ENCODE measurements at regions not wholly inside any gene's neighbourhood (a gene's known extent, or its start where the extent isn't known, plus 50 kb on each side); places are given as distances from the start of the nearest gene placed in this dataset.

DNA sequence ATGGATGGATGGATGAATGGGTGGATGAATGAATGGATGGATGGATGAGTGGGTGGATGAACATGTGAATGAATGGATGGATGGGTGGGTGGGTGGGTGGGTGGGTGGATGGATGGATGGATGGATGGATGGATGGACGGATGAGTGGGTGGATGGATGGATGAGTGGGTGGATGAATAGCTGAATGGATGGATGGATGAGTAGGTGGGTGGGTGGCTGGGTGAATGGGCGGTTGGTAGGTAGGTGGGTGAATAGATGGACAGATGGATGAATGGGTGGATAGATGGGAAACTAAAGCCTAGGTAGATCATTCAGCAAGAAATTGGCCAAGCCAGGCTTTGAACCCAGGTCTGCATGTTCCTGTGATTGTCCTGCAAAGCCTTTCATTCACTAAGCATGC is 155.6 kb downstream of the WNT5A start:
- Mint-ChIP-seq H3K27me3 (no peaks in the 10 kb centered on the region), H3K36me3 (ENCODE audit: low read depth) (no peaks in the 10 kb centered on the region), H3K4me1 (ENCODE audit: low read depth) (no peaks in the 10 kb centered on the region), H3K9me3 (peaks cover 17% of the 10 kb centered on the region), H3K27ac (no peak overlapping the region), H3K4me3 (no peak overlapping the region)
- intact Hi-C loops (cut with micrococcal nuclease) = no loop called here

DNA sequence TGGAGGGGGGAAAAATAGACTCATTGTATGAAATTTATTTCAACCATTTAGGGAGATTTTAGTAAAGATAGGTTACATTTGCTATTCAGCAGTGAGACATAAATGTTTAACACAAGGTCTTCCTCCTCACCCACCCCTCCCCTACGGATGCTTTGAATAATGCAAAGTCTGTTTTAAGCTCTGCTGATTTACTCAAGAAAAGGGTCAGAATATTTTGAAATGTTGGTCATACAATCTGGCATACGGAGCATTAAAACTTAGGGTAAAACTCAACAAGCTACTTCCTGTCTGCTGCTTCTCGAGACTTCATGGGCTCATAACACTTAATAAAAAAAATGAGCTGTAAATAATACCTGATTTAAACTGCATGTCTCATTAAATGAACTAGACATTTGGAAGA is 156.3 kb downstream of the WNT5A start:
- peaks cover 17% of the 10 kb centered on the region for H3K9me3 Mint-ChIP-seq
- no peaks in the 10 kb centered on the region for H3K27me3 Mint-ChIP-seq
- H3K36me3 Mint-ChIP-seq (ENCODE audit: low read depth) = no peaks in the 10 kb centered on the region
- intact Hi-C loops (cut with micrococcal nuclease) = no loop called here
- no peak overlapping the region for H3K27ac Mint-ChIP-seq
- H3K4me1 Mint-ChIP-seq (ENCODE audit: low read depth) = no peaks in the 10 kb centered on the region
- no peak overlapping the region for H3K4me3 Mint-ChIP-seq

DNA sequence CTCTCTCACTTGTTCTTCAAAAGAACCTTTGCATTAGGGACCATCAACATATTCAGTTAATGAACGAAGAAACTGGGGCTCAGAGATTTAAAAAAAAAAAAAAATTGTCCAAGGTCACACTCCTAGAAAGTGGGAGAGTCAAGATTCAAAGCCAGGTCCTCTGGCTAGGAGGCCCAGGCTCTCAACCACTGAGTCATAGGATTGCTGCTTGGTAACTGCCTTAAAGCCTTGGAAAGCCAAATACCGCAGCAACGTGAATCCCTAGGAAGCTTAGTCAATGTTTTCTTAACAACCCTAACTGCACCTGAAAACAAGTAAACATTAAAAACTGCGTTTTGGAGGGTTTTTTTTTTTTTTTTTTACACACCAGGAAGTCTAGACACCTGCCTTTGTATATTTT is 156.8 kb downstream of the WNT5A start:
- H3K27ac Mint-ChIP-seq = no peak overlapping the region
- H3K36me3 Mint-ChIP-seq (ENCODE audit: low read depth) = no peaks in the 10 kb centered on the region
- no peak overlapping the region for H3K4me3 Mint-ChIP-seq
- no peaks in the 10 kb centered on the region for H3K27me3 Mint-ChIP-seq
- H3K4me1 Mint-ChIP-seq (ENCODE audit: low read depth) = no peaks in the 10 kb centered on the region
- H3K9me3 Mint-ChIP-seq = peaks cover 17% of the 10 kb centered on the region
- intact Hi-C loops (cut with micrococcal nuclease) = no loop called here

DNA sequence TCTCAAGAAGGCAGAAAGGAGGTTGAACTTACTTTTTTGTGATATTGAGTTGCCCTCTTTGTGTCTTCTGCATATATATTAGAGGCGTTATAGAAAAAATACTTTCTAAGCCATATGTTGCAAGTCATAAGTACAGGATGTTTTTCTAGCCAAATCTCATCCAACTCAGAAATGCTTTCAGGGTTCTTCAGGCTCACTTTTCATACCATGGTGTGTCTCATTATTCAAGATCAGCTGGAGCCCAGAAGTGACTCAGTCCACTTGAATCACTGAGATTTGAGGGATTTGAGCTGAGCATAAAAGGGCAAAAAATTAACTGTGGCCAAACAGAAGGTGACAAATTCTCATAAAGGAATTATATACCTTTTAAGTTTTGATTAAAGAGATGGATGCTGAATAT is 157.3 kb downstream of the WNT5A start:
- H3K36me3 Mint-ChIP-seq (ENCODE audit: low read depth) = no peaks in the 10 kb centered on the region
- H3K27ac Mint-ChIP-seq = no peak overlapping the region
- no peak overlapping the region for H3K4me3 Mint-ChIP-seq
- peaks cover 17% of the 10 kb centered on the region for H3K9me3 Mint-ChIP-seq
- no peaks in the 10 kb centered on the region for H3K4me1 Mint-ChIP-seq (ENCODE audit: low read depth)
- intact Hi-C loops (cut with micrococcal nuclease) = no loop called here
- H3K27me3 Mint-ChIP-seq = no peaks in the 10 kb centered on the region

DNA sequence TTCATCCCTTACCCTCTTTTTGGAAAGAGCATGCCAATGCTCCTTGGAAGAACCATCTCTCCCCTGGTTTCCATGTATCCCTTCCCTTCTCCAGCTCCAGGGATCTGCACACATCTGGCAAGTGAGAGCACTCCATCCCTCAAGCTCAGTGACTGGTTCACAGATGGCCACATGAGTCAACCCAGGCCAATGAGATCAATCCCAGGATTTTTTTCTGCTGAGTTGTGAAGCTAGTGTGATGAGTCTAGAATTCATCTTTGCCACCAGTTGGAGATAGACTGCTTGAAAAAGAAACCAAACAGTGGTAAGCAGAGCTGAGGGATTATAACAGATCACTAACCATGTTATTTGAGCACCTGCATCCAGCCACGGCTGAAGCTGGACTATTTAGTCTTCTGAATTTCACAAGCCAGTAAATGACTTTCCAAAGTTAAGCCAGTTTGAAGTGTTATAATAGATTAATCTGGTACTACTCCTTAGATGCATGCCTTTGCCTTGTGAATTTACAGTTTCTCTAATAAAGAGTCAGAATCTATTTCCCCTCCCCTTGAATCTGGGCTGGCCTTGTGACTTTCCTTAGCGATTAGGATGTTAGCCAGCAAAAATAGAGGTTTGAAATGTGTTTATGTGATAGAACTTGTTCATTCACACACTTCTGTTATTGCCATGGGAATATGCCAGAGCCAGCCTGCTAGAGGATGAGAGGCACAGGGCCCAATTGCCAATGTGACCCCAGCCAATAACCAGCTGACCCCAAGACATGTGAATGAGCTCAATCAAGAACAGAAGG is 159.8 kb downstream of the WNT5A start:
- Mint-ChIP-seq H3K27me3 (no peaks in the 10 kb centered on the region), H3K36me3 (ENCODE audit: low read depth) (no peaks in the 10 kb centered on the region), H3K4me3 (no peak overlapping the region), H3K4me1 (ENCODE audit: low read depth) (no peaks in the 10 kb centered on the region), H3K27ac (no peak overlapping the region), H3K9me3 (peaks cover 7% of the 10 kb centered on the region)
- intact Hi-C loops (cut with micrococcal nuclease) = no loop called here

DNA sequence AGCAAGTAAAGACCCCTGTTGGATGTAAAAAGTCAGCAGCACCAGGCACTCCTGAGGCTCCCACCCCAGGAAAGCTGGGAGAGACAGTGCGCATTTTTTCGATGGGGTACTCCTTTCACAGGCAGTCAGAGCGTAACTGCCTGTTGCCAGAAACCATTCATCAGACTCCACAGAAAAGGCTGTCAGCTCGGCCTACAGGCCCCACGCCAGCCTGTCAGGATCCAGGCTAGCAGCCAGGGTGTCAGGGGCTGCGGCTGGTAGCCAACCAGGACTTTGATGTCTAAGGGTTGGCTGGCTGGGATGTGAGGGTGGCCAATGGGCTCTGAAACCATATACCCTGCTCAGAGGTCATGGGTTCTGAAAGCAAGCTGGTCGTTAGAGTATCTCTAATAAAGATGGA is 164.5 kb downstream of the WNT5A start:
- Mint-ChIP-seq H3K9me3 (peaks cover 9% of the 10 kb centered on the region), H3K4me1 (ENCODE audit: low read depth) (no peaks in the 10 kb centered on the region), H3K4me3 (no peak overlapping the region), H3K27me3 (no peaks in the 10 kb centered on the region), H3K27ac (no peak overlapping the region), H3K36me3 (ENCODE audit: low read depth) (no peaks in the 10 kb centered on the region)
- intact Hi-C loops (cut with micrococcal nuclease) = no loop called here

DNA sequence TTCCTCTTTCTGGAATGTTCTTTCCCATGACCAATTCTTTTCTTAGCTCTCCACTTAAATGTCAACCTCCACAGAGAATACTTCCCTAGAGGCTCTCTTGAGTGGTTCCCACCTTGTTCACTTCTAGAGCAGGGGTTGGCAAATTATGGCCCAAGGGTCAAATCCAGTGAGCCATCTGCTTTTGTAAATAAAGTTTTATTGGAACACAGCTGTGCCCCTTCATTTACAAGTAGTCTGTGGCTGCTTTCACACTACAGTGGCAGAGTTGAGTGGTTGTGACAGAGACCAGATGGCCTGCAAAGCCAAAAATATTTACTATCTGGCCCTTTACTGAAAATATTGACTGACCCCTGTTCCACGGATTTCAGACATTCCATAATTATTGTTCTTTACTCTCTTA is 166.2 kb downstream of the WNT5A start:
- H3K36me3 Mint-ChIP-seq (ENCODE audit: low read depth) = no peaks in the 10 kb centered on the region
- no peaks in the 10 kb centered on the region for H3K4me1 Mint-ChIP-seq (ENCODE audit: low read depth)
- intact Hi-C loops (cut with micrococcal nuclease) = no loop called here
- H3K27me3 Mint-ChIP-seq = no peaks in the 10 kb centered on the region
- H3K4me3 Mint-ChIP-seq = no peak overlapping the region
- peaks cover 9% of the 10 kb centered on the region for H3K9me3 Mint-ChIP-seq
- H3K27ac Mint-ChIP-seq = no peak overlapping the region

DNA sequence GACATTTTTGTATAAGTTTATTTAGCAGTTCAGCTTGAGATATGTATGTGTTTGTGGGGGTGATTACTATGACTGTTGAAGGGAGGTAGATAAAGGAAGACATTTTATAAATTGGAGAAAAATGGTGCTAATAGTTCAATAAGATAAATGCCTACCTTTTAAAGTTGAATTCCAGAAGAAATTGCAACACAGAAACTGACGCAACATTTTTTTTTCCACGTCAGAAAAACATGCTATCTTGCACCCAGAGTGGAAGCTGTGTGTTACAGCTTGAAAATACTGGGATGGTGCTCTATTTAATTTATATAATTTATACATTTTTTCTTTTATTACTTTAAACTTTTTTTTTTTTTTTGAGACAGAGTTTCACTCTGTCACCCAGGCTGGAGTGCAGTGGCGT is 171.7 kb downstream of the WNT5A start:
- Mint-ChIP-seq H3K9me3 (peaks cover 9% of the 10 kb centered on the region), H3K27ac (no peak overlapping the region), H3K4me1 (ENCODE audit: low read depth) (no peaks in the 10 kb centered on the region), H3K36me3 (ENCODE audit: low read depth) (no peaks in the 10 kb centered on the region), H3K4me3 (no peak overlapping the region), H3K27me3 (no peaks in the 10 kb centered on the region)
- intact Hi-C loops (cut with micrococcal nuclease) = no loop called here

DNA sequence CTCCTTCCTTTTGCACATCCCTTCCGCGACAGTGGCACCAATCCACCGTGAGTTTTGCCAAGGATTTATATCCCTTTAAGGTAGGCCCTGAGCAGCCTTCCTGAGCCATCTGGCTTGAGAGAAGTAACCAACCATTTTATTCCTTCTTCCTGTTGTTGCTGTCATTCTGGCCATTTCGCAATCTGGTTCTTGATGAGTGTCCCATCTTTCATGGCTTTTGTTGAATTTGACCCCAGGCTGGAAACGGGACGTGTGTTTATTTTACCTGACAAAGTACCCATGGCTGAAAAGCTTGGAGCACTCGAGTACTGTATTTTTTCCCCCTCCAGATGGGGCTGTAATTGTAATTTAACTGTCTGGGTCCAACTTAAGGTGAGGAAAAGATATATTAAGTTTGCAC is 173.4 kb downstream of the WNT5A start:
- H3K27ac Mint-ChIP-seq = no peak overlapping the region
- no peaks in the 10 kb centered on the region for H3K4me1 Mint-ChIP-seq (ENCODE audit: low read depth)
- H3K9me3 Mint-ChIP-seq = peaks cover under 1% of the 10 kb centered on the region
- no peaks in the 10 kb centered on the region for H3K36me3 Mint-ChIP-seq (ENCODE audit: low read depth)
- no peaks in the 10 kb centered on the region for H3K27me3 Mint-ChIP-seq
- intact Hi-C loops (cut with micrococcal nuclease) = no loop called here
- no peak overlapping the region for H3K4me3 Mint-ChIP-seq

DNA sequence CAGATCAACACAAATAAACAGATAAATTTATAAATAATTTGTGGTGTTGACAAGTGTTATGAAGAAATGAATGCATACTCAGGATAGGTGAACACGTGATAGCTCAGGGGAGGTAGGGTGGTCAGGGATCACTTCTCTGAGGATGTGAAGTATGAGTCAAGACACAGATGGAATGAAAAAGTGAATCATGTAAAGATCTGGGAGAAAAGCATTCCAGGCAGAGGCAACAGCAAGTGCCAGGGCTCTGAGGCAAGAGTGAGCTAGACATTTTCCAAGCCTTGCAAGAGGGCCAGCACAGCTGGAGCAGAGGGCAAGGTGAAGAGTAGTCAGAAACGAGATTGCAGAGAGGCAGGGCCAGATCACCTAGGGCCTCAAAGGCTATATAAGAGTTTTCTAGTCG is 177.8 kb downstream of the WNT5A start:
- no peaks in the 10 kb centered on the region for H3K9me3 Mint-ChIP-seq
- H3K27me3 Mint-ChIP-seq = no peaks in the 10 kb centered on the region
- intact Hi-C loops (cut with micrococcal nuclease) = no loop called here
- no peak overlapping the region for H3K4me3 Mint-ChIP-seq
- no peak overlapping the region for H3K27ac Mint-ChIP-seq
- H3K36me3 Mint-ChIP-seq (ENCODE audit: low read depth) = no peaks in the 10 kb centered on the region
- H3K4me1 Mint-ChIP-seq (ENCODE audit: low read depth) = no peaks in the 10 kb centered on the region

DNA sequence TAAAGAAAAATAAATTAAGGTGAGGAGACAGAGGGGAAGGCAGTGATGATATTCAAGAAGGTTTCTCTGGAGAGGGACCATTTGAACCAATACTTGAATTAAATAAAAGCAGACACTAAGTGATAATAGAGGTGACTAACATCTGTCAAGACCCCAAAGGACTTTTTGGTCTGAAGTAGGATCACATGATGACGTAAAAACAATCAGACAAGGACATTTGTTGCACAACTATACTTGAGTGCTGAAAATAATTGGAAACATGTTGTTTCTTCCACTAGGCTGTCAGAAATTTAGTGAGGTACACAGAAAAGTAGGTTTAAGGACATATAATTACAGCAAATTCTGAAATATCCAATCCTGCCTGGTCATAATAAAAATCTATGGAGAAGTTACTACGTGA is 179.5 kb downstream of the WNT5A start:
- Mint-ChIP-seq H3K27me3 (no peaks in the 10 kb centered on the region), H3K4me1 (ENCODE audit: low read depth) (no peaks in the 10 kb centered on the region), H3K36me3 (ENCODE audit: low read depth) (no peaks in the 10 kb centered on the region), H3K4me3 (no peak overlapping the region), H3K27ac (no peak overlapping the region), H3K9me3 (no peaks in the 10 kb centered on the region)
- intact Hi-C loops (cut with micrococcal nuclease) = no loop called here

DNA sequence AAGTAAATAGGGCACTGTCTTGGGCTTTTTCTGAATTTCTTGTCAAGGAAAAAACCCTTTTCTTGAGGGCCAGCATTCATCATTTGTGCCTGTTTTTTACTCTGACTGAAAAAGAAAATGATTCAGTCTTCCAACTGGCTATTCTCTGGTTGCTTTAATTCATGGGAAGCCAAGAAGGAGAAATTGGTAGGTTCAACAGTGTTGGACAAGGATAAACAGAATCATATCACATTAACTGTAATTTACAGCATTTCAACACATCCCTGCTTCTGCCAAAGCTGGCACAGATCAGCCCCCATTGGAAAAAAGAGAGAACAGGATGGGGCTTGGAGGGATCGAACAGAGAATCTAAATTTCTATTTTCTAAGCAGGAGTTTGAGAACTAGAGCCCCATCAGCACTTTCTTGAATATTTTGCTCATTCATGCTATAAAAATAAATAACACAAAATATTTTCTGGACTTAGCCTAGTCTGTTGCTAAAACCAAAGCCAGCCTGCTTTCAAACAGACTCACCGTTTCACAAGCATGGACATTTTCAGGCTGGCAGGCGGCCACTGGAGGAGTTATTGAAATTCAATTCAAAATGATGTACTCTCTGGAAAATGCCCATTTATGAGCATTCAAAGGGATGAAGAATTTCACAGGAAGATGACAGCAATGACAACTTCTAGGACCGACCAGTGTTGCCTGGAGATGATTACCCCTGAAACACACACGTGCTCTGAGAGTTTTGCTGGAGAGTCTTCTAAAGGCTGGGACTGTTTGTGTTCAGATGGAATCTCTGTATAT is 181.2 kb downstream of the WNT5A start:
- no peak overlapping the region for H3K4me3 Mint-ChIP-seq
- intact Hi-C loops (cut with micrococcal nuclease) = no loop called here
- H3K36me3 Mint-ChIP-seq (ENCODE audit: low read depth) = no peaks in the 10 kb centered on the region
- H3K4me1 Mint-ChIP-seq (ENCODE audit: low read depth) = no peaks in the 10 kb centered on the region
- H3K27me3 Mint-ChIP-seq = no peaks in the 10 kb centered on the region
- H3K27ac Mint-ChIP-seq = no peak overlapping the region
- no peaks in the 10 kb centered on the region for H3K9me3 Mint-ChIP-seq

DNA sequence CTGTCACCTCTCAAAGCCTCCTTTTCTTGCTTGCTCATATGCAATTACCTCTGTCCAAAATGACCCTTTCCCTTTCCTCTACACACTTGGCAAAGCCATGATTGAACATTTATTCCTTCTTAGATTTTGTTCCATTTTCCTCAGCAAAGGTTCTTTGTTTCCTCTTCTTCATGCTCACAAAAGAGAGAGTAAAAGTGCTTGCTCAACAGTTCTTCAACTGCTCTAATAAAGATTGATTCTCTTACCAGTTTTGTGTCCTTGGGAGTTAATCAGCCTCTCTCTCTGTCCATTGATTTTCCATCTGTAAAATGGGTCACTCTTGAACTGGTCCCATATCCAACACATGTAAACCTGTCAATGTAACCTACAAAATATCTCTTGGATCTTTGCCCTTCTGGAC is 186.4 kb downstream of the WNT5A start:
- Mint-ChIP-seq H3K36me3 (ENCODE audit: low read depth) (no peaks in the 10 kb centered on the region), H3K27ac (no peak overlapping the region), H3K4me3 (no peak overlapping the region), H3K4me1 (ENCODE audit: low read depth) (no peaks in the 10 kb centered on the region), H3K27me3 (no peaks in the 10 kb centered on the region), H3K9me3 (no peaks in the 10 kb centered on the region)
- intact Hi-C loops (cut with micrococcal nuclease) = no loop called here

DNA sequence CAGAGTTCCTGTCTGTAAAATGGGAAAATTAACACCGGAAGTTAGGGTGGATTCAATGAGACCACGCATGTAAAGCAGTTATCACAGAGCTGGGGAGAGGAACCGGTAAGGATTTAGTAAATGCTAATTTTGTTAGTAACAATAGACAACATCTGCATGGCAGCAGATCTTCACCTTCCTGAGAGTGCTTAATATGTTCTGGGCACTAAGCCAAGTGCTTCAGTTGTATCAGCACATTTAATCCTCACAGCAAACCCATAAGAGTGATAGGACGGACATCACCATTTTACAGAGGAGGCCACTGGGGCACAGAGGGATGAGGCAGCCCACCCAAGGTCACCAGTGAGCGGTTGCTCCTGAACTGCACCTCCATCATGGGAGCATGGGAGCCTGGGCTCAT is 189.4 kb downstream of the WNT5A start:
- H3K27ac Mint-ChIP-seq = no peak overlapping the region
- H3K36me3 Mint-ChIP-seq (ENCODE audit: low read depth) = no peaks in the 10 kb centered on the region
- intact Hi-C loops (cut with micrococcal nuclease) = no loop called here
- no peaks in the 10 kb centered on the region for H3K27me3 Mint-ChIP-seq
- no peak overlapping the region for H3K4me3 Mint-ChIP-seq
- H3K4me1 Mint-ChIP-seq (ENCODE audit: low read depth) = no peaks in the 10 kb centered on the region
- H3K9me3 Mint-ChIP-seq = no peaks in the 10 kb centered on the region

DNA sequence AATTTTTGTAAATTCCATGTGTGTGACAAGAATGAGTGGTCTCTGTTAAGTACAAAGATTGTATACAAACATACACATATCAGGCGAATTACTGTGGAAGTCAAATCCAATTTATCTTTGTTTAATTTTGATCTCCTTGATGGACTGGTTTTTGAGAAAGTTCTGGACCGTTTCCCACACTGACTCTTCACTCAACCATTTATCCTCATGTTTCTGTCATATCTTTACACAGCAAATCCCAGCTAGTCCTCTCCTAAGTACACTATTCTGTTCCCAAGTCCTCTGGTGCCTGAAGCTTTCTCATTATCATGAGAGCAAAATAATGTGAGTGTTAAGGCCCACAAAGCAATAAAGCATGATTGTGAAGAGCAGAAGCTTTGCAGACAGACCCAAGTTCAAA is 189.9 kb downstream of the WNT5A start:
- intact Hi-C loops (cut with micrococcal nuclease) = no loop called here
- Mint-ChIP-seq H3K4me1 (ENCODE audit: low read depth) (no peaks in the 10 kb centered on the region), H3K9me3 (no peaks in the 10 kb centered on the region), H3K27ac (no peak overlapping the region), H3K27me3 (no peaks in the 10 kb centered on the region), H3K36me3 (ENCODE audit: low read depth) (no peaks in the 10 kb centered on the region), H3K4me3 (no peak overlapping the region)

All from dendritic cell treated with granulocyte-macrophage colony-stimulating factor and Interleukin-4, amounts not matched to agents 40 ng/mL and 50 ng/mL, for 4 days (primary cell).